ENCODE measurements at regions not wholly inside any gene's neighbourhood (a gene's known extent, or its start where the extent isn't known, plus 50 kb on each side); places are given as distances from the start of the nearest gene placed in this dataset.

GRCh38 chr6:114514170-114514569 lies 171.3 kb upstream of the HS3ST5 start:
- 29 to 91% methylated on average over 1 of the region's 1 CpG for WGBS, 2 experiments (ENCODE audit: insufficient coverage in 2 of 2)
- Histone ChIP-seq H3K4me3 (ENCODE audit: extremely low read depth, insufficient read depth, low read length, poor library complexity, severe bottlenecking) (no peak overlapping the region), H3K9me3 (ENCODE audit: control insufficient read depth, low read length) (no peaks in the 10 kb centered on the region), H3K27ac (ENCODE audit: low read depth, low read length, severe bottlenecking) (no peak overlapping the region), H3K4me1 (ENCODE audit: control insufficient read depth, insufficient read depth, low read length, poor library complexity, severe bottlenecking) (no peaks in the 10 kb centered on the region), H3K36me3 (ENCODE audit: control insufficient read depth, insufficient read depth, low read length) (no peaks in the 10 kb centered on the region)

GRCh38 chr6:114471450-114471849 lies 128.6 kb upstream of the HS3ST5 start:
- Histone ChIP-seq H3K27ac (ENCODE audit: low read depth, low read length, severe bottlenecking) (no peak overlapping the region), H3K9me3 (ENCODE audit: control insufficient read depth, low read length) (peaks cover 2% of the 10 kb centered on the region), H3K4me1 (ENCODE audit: control insufficient read depth, insufficient read depth, low read length, poor library complexity, severe bottlenecking) (peaks cover 9% of the 10 kb centered on the region), H3K36me3 (ENCODE audit: control insufficient read depth, insufficient read depth, low read length) (no peaks in the 10 kb centered on the region), H3K4me3 (ENCODE audit: extremely low read depth, insufficient read depth, low read length, poor library complexity, severe bottlenecking) (no peak overlapping the region)
- WGBS, 2 experiments (ENCODE audit: insufficient coverage in 2 of 2), result 77 to 87% methylated on average over 3 of the region's 3 CpGs

DNA sequence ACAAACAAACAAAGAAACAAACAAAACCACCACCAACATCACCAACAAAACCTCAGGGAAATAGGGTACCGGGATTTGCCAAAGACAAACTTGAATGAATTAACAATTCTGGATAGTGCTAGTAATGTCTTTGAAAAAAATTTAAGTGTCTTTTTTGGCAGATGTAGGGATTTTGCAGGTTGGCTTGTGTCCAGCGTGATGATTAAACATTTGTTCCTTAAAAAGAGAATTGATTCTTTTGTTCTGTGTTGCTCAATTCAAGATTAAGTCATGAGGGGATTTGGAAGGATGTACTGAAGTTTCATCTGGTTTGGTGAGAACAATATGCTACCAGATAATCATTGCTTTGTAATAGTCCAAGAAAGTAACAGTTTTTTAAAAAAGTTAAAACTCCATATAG lies 125.1 kb upstream of the HS3ST5 start:
- Histone ChIP-seq H3K9me3 (ENCODE audit: control insufficient read depth, low read length) (peaks cover 2% of the 10 kb centered on the region), H3K4me3 (ENCODE audit: extremely low read depth, insufficient read depth, low read length, poor library complexity, severe bottlenecking) (no peak overlapping the region), H3K27ac (ENCODE audit: low read depth, low read length, severe bottlenecking) (no peak overlapping the region), H3K36me3 (ENCODE audit: control insufficient read depth, insufficient read depth, low read length) (no peaks in the 10 kb centered on the region), H3K4me1 (ENCODE audit: control insufficient read depth, insufficient read depth, low read length, poor library complexity, severe bottlenecking) (peaks cover 6% of the 10 kb centered on the region)
- WGBS, 2 experiments (ENCODE audit: insufficient coverage in 2 of 2), result 88% methylated on average over 2 of the region's 2 CpGs; no CpG with 5 or more reads in 1 of the 2 experiments

DNA sequence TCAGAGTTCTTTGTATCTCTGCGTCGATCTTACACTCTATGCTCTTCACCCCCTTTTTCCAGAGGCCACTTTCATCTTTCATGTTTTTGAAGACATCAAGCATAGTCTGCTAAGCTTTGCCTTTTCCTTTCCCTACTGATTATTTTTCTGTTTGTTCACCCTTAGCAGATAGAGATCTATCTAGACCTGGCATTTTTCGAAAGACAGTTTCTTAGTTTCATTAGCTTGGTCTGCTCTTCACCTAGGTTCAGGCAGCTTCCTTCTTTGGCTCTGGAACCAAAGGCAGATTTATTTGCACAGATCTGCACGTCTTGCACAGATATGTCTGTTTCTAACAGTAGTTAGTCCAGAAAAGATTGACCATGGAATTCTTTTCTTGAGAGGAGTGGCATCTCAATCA lies 122.7 kb upstream of the HS3ST5 start:
- no peaks in the 10 kb centered on the region for H3K4me1 ChIP-seq (ENCODE audit: control insufficient read depth, insufficient read depth, low read length, poor library complexity, severe bottlenecking)
- no peak overlapping the region for H3K4me3 ChIP-seq (ENCODE audit: extremely low read depth, insufficient read depth, low read length, poor library complexity, severe bottlenecking)
- H3K27ac ChIP-seq (ENCODE audit: low read depth, low read length, severe bottlenecking), result no peak overlapping the region
- no peaks in the 10 kb centered on the region for H3K36me3 ChIP-seq (ENCODE audit: control insufficient read depth, insufficient read depth, low read length)
- H3K9me3 ChIP-seq (ENCODE audit: control insufficient read depth, low read length), result no peaks in the 10 kb centered on the region
- 86 to 91% methylated on average over 3 to 4 of the region's 4 CpGs for WGBS, 2 experiments (ENCODE audit: insufficient coverage in 2 of 2)

- Histone ChIP-seq H3K4me1 (ENCODE audit: control insufficient read depth, insufficient read depth, low read length, poor library complexity, severe bottlenecking) (no peaks in the 10 kb centered on the region), H3K9me3 (ENCODE audit: control insufficient read depth, low read length) (no peaks in the 10 kb centered on the region), H3K27ac (ENCODE audit: low read depth, low read length, severe bottlenecking) (no peak overlapping the region), H3K36me3 (ENCODE audit: control insufficient read depth, insufficient read depth, low read length) (no peaks in the 10 kb centered on the region), H3K4me3 (ENCODE audit: extremely low read depth, insufficient read depth, low read length, poor library complexity, severe bottlenecking) (no peak overlapping the region)
- no CpG with 5 or more reads among the region's 1 CpG for WGBS, 2 experiments (ENCODE audit: insufficient coverage in 2 of 2)
Observed at GRCh38 chr6:114453737-114454276, 111.0 kb upstream of the HS3ST5 start.

- Histone ChIP-seq H3K36me3 (ENCODE audit: control insufficient read depth, insufficient read depth, low read length) (no peaks in the 10 kb centered on the region), H3K4me1 (ENCODE audit: control insufficient read depth, insufficient read depth, low read length, poor library complexity, severe bottlenecking) (no peaks in the 10 kb centered on the region), H3K27ac (ENCODE audit: low read depth, low read length, severe bottlenecking) (no peak overlapping the region), H3K9me3 (ENCODE audit: control insufficient read depth, low read length) (no peaks in the 10 kb centered on the region), H3K4me3 (ENCODE audit: extremely low read depth, insufficient read depth, low read length, poor library complexity, severe bottlenecking) (no peak overlapping the region)
- WGBS, 2 experiments (ENCODE audit: insufficient coverage in 2 of 2), result 91 to 96% methylated on average over 3 of the region's 4 CpGs
Observed at GRCh38 chr6:114452785-114453401, 110.1 kb upstream of the HS3ST5 start.

DNA sequence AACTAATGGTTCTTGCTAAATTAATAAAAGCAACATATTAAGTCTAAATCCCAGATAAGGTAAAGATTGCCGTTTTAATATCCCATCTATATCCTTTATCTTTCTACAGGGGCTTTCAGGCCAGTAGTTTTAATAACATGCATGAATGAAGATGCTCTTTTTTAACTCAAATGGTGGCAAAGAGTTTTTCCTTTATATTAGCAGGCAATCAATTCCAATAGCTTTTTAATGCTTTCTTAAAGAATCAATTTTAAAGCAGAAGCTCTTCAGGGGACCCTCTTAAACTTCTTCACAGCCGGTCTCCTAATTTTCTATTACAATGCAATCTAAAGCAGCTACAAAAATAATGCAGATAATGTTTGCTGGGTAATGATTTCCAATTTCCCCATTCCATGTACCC lies 107.8 kb upstream of the HS3ST5 start:
- Histone ChIP-seq H3K4me1 (ENCODE audit: control insufficient read depth, insufficient read depth, low read length, poor library complexity, severe bottlenecking) (no peaks in the 10 kb centered on the region), H3K36me3 (ENCODE audit: control insufficient read depth, insufficient read depth, low read length) (no peaks in the 10 kb centered on the region), H3K4me3 (ENCODE audit: extremely low read depth, insufficient read depth, low read length, poor library complexity, severe bottlenecking) (no peak overlapping the region), H3K9me3 (ENCODE audit: control insufficient read depth, low read length) (no peaks in the 10 kb centered on the region), H3K27ac (ENCODE audit: low read depth, low read length, severe bottlenecking) (no peak overlapping the region)
- no CpG with 5 or more reads among the region's 2 CpGs for WGBS, 2 experiments (ENCODE audit: insufficient coverage in 2 of 2)

DNA sequence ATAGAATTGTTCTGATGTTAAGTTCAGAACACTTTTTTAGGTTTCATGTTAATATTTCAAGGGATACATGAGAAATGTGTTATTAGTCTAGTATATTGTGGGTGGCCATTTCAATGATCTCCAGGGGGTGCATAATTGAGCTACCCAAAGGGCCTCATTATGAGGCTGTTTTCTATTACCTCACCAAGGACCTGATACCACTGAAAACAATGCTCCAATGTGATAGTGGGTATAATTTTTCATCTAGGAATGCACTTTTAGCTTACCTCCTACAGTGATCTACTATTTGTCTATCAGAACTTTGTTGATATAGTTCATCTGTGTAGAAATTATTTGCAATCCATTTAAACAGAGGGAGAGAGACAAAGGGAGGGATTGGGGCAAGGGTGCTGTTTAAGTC lies 106.8 kb upstream of the HS3ST5 start:
- Histone ChIP-seq H3K9me3 (ENCODE audit: control insufficient read depth, low read length) (no peaks in the 10 kb centered on the region), H3K4me3 (ENCODE audit: extremely low read depth, insufficient read depth, low read length, poor library complexity, severe bottlenecking) (no peak overlapping the region), H3K36me3 (ENCODE audit: control insufficient read depth, insufficient read depth, low read length) (no peaks in the 10 kb centered on the region), H3K27ac (ENCODE audit: low read depth, low read length, severe bottlenecking) (no peak overlapping the region), H3K4me1 (ENCODE audit: control insufficient read depth, insufficient read depth, low read length, poor library complexity, severe bottlenecking) (no peaks in the 10 kb centered on the region)

DNA sequence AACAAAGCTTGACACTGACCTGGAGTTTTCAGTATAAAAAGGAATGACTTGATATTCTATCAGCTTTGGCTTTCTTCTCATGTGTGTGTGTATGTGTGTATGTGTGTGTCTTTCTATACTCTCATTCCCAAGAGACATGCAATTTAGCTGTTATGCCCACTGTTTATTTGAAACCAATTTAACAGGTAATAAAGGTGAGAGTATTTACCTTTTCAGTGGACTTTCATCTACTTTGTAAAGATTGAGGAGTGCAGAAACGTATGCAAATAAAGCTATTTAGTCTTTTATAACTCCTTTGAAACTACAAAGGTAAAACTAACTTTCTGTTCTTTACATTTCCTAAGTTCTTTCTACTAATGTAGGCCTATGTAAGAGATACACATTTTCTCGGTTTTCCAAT lies 103.5 kb upstream of the HS3ST5 start:
- no CpG with 5 or more reads among the region's 2 CpGs for WGBS, 2 experiments (ENCODE audit: insufficient coverage in 2 of 2)
- Histone ChIP-seq H3K4me3 (ENCODE audit: extremely low read depth, insufficient read depth, low read length, poor library complexity, severe bottlenecking) (no peak overlapping the region), H3K4me1 (ENCODE audit: control insufficient read depth, insufficient read depth, low read length, poor library complexity, severe bottlenecking) (no peaks in the 10 kb centered on the region)

GRCh38 chr6:114445846-114446245 lies 103.0 kb upstream of the HS3ST5 start:
- Histone ChIP-seq H3K4me1 (ENCODE audit: control insufficient read depth, insufficient read depth, low read length, poor library complexity, severe bottlenecking) (no peaks in the 10 kb centered on the region), H3K4me3 (ENCODE audit: extremely low read depth, insufficient read depth, low read length, poor library complexity, severe bottlenecking) (no peak overlapping the region), H3K9me3 (ENCODE audit: control insufficient read depth, low read length) (no peaks in the 10 kb centered on the region), H3K27ac (ENCODE audit: low read depth, low read length, severe bottlenecking) (no peak overlapping the region), H3K36me3 (ENCODE audit: control insufficient read depth, insufficient read depth, low read length) (no peaks in the 10 kb centered on the region)
- WGBS, 2 experiments (ENCODE audit: insufficient coverage in 2 of 2), result 88% methylated on average over 2 of the region's 2 CpGs; no CpG with 5 or more reads in 1 of the 2 experiments

More for the DNA sequence above, 103.5 kb upstream of the HS3ST5 start:
- Histone ChIP-seq H3K9me3 (ENCODE audit: control insufficient read depth, low read length) (no peaks in the 10 kb centered on the region), H3K36me3 (ENCODE audit: control insufficient read depth, insufficient read depth, low read length) (no peaks in the 10 kb centered on the region), H3K27ac (ENCODE audit: low read depth, low read length, severe bottlenecking) (no peak overlapping the region)

DNA sequence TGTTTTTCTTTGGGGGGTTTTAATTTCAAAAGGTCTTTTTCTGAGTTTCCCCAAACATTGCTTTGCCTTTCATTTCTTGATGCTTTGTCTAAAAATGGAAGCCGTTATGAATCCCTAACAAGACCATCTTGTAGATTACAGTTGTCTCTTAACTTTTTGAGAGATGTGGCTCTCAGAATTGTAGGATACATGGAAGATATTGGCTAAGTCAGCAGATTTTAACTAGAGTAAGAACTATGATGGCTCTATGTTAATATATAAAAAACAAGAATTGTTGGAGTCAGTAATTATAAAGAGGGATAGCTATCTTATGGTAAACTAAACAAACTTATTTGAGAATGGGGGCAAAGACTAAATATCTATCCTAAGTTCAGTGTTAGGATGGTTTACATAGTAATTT lies 96.6 kb upstream of the HS3ST5 start:
- no peak overlapping the region for H3K4me3 ChIP-seq (ENCODE audit: extremely low read depth, insufficient read depth, low read length, poor library complexity, severe bottlenecking)
- WGBS, 2 experiments (ENCODE audit: insufficient coverage in 2 of 2), result no CpG with 5 or more reads among the region's 1 CpG
- H3K9me3 ChIP-seq (ENCODE audit: control insufficient read depth, low read length), result no peaks in the 10 kb centered on the region
- no peaks in the 10 kb centered on the region for H3K4me1 ChIP-seq (ENCODE audit: control insufficient read depth, insufficient read depth, low read length, poor library complexity, severe bottlenecking)
- no peaks in the 10 kb centered on the region for H3K36me3 ChIP-seq (ENCODE audit: control insufficient read depth, insufficient read depth, low read length)
- no peak overlapping the region for H3K27ac ChIP-seq (ENCODE audit: low read depth, low read length, severe bottlenecking)

Data from mesodermal cell (in vitro differentiated cells).